Activated CD8-positive, alpha-beta memory T cell treated with anti-CD3 and anti-CD28 coated beads, Interleukin-2, amount 50 U/mL, for 24 hours (primary cell): ENCODE measurements at regions not wholly inside any gene's neighbourhood (a gene's known extent, or its start where the extent isn't known, plus 50 kb on each side); places are given as distances from the start of the nearest gene placed in this dataset.
"Not testable (repeated sequence)": the region's sequence is repeated elsewhere in the genome, so short reads cannot be mapped to it uniquely, and the experiment has no call there.

Experiments used
- DNase-seq: peaks from one replicate; pipeline ENCODE4 v3.0.0-alpha.2; 2020; ENCODE audit errors: extremely low read depth

DNA sequence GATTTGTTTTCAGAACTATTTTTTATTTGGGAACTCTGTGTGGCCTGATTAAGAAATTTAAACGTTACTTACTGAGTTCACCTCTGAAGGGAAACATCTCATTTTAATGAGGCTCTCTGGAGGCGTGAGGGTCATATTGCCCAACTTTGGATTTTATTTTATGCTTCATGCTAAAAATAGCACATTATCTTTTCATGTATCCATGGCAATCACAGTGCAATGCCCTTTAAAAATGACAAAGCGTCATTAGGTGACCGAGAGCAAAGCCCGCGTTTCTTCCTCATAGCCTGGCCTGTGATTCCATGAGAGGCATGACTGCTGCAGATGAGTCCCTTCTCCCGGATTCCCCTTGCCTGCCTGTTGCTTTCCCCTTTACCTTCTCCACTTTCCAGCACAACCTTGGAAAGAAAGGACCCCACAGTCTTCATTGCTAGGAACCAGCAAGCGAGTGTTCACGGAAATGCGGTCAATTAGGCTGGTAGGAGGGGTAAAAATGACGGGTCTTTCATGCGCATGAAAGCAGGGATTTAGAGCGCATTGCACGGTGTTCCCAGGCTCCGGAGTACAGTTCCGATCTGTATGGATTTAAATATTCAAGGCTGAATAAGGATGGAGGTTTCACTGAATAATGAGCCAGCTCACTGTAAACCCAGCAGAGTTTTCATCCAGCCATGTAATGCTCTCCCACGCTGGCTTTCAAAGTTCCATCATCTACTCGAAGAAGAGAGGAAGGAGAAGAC is 98.2 kb upstream of the PITRM1 start:
- DNase-seq, result no peak

DNA sequence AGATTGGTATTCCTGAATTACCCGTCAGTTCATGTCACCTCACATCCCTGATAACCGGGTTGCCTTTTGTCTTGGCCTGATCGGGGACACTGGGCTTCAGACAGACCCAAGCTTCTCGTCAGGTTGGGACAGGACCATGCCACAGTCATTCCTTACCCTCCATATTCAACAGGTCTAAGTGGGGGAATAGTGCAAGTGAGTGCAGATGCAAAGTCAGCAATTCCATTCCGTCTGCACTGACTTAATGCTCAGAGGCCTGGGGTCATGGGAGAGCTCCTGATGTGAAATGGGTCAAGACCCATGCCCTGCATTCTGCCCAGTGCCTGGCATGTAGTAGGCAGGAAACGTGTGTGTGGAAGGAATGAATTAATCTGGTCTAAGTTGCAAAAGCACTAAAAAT is 95.4 kb upstream of the PITRM1 start:
- DNase-seq, result no peak

- DNase-seq, result no peak
Observed at GRCh38 chr10:3265088-3265487, 92.5 kb upstream of the PITRM1 start.

DNA sequence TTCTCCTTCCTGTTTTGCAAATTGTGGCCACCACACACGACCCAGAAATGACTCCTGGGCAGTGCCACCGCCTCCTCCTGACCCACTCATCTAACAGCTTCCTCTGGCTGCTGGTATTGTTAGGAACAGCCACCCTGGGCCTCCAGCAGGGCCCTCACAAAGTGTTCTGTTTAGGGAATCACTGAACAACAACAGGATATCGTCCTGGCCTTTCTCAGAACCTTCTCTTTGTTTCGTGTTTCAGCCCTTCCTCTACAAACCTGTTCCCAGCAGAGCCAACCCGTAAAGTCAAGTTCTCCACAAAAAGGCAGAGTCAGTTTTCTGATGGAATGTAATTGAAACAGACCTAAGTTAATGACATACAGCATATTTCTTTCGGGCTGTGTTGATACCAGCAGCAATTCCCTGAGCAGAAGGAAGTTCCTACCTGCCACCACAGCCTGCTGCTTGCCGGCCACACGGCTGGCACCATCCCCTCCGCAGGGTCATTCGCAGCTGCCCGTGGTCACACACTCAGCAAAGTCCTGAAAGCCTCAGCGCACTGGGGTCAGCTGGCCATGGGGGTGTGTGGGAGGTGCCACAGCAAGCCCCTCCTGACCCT is 91.7 kb upstream of the PITRM1 start:
- no peak for DNase-seq

DNA sequence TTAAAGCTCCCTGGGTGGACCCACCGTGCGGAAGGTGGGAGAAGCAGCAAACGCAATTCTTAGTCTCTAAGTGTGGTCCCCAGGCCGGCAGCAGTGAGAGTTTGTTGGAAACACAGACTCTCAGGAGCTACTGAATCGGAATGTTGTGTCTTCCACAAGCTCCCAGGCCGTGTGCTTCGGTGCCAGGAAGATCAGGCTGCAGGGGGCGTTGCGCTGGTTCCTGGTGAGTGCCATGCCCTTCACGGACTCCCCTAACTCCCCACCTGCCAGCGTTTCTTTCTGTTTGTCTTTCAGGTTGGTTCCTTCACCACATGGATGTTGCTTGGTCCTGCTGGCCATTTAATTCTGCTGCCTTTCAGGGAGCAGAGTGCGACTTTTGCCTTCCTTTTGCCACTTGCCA is 91.2 kb upstream of the PITRM1 start:
- no peak for DNase-seq

DNA sequence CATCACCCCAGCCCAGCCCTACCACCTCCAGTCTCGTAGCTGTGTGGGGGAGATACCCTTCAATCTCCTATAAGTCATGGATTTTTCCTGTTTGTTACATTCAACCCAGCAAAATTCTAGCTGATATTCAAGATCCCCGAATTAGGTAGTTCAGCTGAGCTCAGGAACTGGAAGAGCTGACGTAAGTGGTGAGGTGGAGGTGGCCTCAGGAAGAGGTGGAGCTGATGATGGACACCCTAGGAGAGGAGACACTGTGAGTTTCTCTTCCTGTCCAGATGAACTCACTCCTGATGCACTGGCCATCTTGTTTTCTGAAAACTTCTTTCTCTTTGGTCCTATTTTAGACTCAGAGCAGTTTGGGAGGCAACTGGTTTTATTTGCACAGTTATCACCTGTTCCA is 90.5 kb upstream of the PITRM1 start:
- DNase-seq, result no peak

DNA sequence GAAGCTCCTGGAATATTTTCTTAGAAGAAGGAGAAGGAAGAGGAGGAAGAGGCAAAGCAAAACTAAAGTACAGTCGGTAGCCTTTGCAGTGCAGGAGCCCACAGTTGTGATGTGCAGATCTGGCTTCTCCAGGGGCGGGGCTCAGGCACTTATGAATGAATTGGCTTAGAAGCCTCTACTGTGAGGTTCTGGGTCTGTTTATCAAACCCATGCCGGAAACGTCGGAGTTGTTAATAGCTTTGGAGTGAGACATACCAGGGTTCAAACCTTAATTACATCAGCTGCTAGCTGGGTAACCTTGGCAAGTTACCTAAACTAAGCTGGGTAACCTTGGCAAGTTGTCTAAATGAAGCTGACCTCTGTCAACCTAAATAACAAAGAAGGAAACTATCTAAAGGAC is 89.3 kb upstream of the PITRM1 start:
- DNase-seq, result no peak

DNA sequence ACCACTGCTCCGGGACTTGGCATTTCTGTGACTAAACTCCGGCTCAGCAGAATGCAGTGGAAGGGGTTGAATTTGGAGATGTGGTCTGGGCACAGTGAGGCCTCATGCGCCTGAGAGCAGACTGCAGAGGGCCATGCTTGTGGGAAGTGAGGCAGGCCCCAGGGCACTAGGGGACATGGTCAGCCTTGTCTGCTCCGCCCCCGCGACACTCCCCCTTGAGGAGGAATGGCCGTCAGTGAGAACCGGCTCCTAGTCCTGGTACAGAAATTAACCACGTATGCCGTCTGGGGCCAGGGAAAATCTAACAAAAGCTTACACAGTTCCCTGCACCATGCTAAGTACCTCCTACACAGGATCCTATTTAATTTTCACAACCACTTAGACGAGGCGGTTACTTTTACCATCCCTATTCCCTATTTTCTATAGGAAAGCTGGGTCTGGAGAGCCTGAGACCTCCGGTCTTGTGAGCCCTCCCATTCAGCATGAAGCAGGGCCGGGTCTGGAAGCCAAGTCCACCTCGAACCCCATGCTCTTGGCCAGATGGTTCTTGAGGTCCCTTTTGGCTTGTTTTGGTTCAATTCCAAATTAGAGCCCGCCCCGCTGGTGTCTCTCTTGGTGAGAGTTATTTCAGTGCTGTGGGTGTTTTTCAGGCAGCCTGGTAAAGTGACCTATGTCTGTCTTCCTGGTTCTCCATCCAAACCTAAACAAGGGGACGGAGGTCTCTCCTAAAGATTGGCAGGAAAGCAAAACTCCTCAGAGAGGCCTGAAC is 87.7 kb upstream of the PITRM1 start:
- no peak for DNase-seq

DNA sequence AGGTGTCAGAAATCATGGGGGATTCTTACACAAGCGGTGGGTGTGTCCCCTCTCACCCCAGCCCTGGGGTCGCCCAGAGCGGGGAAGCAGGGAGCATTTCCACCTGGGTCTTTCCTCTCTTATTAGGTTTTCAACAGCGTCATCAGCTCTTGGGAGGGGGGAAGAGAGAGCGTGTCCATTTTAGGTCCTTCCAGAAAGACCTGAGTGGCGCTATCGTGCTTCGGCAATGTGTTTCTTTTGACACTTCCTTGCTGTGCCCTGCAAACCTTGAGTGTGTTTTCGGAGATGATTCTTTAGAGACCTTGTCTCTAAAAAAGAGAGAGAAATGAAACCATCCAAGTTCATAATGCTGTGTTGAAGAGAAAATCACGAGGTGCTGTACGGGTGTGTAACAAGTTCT is 86.9 kb upstream of the PITRM1 start:
- no peak for DNase-seq

GRCh38 chr10:3258394-3258793 is 85.8 kb upstream of the PITRM1 start:
- no peak for DNase-seq

GRCh38 chr10:3255616-3256015 is 83.0 kb upstream of the PITRM1 start:
- no peak for DNase-seq

- no peak for DNase-seq
Observed at GRCh38 chr10:3255075-3255474, 82.5 kb upstream of the PITRM1 start.

- DNase-seq, result not testable (repeated sequence)
Observed at GRCh38 chr10:3253974-3254373, 81.4 kb upstream of the PITRM1 start.

DNA sequence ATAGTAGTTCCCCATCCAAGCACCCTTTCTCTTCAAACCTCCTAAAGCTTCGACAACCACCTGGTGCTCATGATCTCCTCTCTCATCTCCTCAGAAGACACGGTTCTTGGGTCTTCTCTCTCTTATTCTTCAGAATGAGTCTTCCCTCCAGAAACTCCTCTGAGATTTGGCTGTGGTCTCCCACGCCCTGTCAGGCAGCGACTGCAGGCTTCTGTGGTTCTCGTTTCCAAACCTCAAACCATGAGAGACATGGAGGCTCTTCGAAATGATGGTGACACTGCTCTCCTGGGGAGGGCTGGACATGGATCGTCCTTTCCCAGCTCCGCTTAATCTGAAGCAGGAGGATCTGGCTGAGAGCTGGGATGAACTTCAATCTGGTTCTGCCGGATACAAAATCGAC is 78.6 kb upstream of the PITRM1 start:
- DNase-seq, result no peak

DNA sequence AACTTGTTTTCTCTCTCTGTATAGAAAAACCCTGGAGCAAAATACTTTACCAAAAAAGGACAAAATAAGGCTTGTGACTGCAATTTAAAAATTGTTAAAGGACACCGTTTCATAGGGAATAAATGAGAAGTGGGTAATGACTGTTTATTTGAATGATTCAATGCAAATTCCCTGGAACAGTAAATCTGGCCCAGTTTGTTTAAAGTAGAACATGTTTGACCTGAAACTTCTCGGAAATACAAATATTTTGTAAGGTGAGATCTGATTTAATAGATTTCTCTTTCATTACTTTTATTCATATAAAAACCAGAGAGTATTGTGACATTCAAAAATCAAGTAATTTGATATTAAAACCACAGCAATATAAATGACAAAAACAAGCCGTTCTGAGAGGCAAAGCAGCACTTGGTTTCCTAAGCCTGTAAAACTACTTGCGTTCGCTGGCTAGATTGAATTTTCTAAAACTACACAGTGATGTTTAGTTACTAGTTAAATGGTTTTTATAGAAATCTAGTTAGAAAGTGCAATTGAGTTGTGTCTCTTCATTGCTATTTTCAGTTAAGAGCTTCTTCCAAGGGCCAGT is 76.8 kb upstream of the PITRM1 start:
- no peak for DNase-seq

DNA sequence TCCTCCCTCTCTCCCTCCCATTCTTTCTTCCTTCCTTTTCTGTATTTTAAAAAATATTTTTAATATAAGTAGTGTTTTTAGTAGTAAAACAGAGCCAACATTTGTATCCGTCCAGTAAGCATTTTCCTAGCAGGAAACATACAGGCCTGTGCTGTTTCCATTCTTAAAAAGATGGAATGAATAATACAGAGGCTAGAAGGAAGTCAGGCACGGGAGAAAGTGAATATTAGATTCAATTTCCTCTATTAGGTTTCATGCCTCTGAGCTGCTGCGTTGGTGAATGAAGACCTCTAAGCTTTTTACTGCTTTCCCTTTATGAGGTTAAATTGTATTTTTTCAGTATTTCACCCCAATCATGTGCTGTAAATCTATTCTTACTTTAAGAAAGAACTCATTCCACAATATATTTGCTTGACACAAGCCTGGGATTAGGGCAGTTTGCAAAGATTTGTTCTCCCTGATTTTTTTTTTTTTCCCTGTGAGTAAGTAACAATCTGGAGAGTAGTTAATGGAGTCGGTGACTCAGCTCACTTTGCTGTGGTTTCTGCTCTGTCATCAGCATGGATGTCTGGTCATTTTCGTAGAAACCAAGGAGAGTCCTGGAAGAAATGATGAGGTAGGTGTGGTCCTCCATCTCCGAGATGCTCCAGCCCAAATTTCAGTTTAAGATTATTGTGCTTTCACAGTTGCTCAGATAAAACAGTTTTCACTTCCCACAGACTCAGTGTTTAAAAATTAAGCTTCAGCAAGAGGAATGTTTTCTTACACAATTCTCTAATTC is 76.1 kb upstream of the PITRM1 start:
- no peak for DNase-seq

DNA sequence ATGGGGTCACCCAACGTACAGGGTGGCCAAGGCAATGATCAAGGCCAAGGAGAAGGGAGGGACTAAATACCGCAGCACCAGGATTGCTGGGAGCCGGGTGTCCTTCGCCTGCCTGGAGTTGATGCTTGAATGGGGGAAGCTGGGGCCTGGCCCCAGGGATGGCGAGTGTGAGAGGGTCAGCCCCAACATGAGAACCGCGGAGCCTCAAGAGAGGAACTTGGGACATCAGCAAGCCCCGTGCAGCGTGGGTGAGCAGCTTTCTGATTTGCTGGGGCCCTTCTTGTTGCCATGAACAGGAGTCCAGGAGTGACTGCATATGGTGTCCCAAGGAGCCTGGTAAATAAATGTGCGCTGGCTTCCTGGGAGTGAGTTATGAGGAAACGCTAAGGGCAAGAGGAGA is 72.8 kb upstream of the PITRM1 start:
- no peak for DNase-seq

- DNase-seq, result no peak
Observed at GRCh38 chr10:3241967-3242650, 69.5 kb upstream of the PITRM1 start.

DNA sequence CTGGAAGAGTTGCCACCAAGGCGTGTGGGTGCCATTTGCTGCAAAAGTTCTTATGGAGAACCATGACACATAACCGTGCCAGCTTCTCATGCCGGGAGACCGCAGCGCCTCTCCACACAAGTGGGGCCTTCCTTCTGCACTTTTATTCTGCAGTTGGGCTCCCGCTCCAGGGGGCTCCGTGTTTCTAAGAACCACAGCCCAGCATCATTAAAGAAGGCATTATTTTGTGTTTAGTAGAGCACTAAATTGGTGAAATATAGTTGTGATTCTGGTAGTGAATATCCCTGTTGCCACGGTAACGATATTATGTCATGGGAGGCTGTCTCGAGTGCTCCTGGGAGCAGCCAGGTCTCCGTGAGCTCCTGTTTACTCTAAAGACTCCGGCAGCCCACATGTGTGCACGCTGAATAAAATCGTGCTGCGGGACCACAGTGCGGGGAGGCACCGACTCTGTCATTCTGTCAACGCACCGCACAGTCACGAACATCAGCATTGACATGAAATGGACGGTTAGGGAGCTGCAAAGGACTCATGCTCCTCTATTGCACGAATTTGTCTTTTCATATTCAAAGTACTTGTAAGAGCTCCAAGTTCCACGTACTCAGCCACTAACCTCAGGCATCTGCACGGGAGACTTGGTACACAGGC is 68.8 kb upstream of the PITRM1 start:
- DNase-seq, result no peak

GRCh38 chr10:3239920-3240894 is 67.6 kb upstream of the PITRM1 start:
- DNase-seq, result no peak
